Activated naive CD4-positive, alpha-beta T cell treated with anti-CD3 and anti-CD28 coated beads, Interleukin-2, amount 50 U/mL, for 72 hours (primary cell): ENCODE measurements at regions not wholly inside any gene's neighbourhood (a gene's known extent, or its start where the extent isn't known, plus 50 kb on each side); places are given as distances from the start of the nearest gene placed in this dataset.
A peak's percentile ranks its signal among the peaks of the same experiment; 100 is the strongest.

Source experiments
- ATAC-seq, 2 donors: fragments of 150-1000 bp; cut with Tn5 transposase; 2 replicates each; pipeline ENCODE4 v1.10.0; 2021; ENCODE audit warnings: mild to moderate bottlenecking in 2 of 2, moderate library complexity in 2 of 2
- DNase-seq, 2 donors: peaks; one replicate each; pipeline ENCODE4 v3.0.0; 2021 to 2022; ENCODE audit warnings: low spot score in 2 of 2
- H3K27ac Mint-ChIP-seq, 2 donors: one replicate each; pipeline ENCODE4 v1.8.0; 2022; ENCODE audit warnings: mild to moderate bottlenecking in 2 of 2, mixed read lengths in 2 of 2
- H3K36me3 Mint-ChIP-seq, 2 donors: one replicate each; pipeline ENCODE4 v1.8.0; 2022; ENCODE audit warnings: mixed read lengths in 2 of 2
- H3K9me3 Mint-ChIP-seq, 2 donors: one replicate each; pipeline ENCODE4 v1.8.0; 2022; ENCODE audit warnings: mixed read lengths in 2 of 2

- ATAC-seq, result no peak
- Mint-ChIP-seq H3K27ac (no peak overlapping the region), H3K36me3 (no peaks in the 10 kb centered on the region), H3K9me3 (peaks cover 7 to 8% of the 10 kb centered on the region in 2 donors)
- no peak for DNase-seq
Measured at GRCh38 chr6:22435151-22435550, 134.2 kb upstream of the HDGFL1 start.

- Mint-ChIP-seq H3K9me3 (peaks cover 7 to 8% of the 10 kb centered on the region in 2 donors), H3K27ac (no peak overlapping the region), H3K36me3 (no peaks in the 10 kb centered on the region)
- DNase-seq (no peak), ATAC-seq (no peak)
Measured at GRCh38 chr6:22436134-22436533, 133.2 kb upstream of the HDGFL1 start.

DNA sequence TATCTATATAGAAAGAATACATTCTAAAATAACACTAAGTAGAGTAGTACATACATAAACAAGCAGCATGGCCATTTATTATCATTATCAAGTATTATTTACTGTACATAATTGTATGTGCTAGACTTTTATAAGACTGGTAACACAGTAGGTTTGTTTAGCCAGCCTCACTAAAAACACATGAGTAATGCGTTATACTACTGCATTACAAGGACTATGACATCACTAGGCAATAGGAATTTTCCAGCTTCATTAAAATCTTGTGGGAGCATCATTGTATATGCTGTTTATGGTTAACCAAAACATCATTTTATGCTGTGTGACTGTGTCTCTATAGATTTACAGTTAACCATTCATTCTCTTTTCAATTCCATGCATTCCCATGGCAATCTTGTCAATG, 131.7 kb upstream of the HDGFL1 start:
- Mint-ChIP-seq H3K36me3 (no peaks in the 10 kb centered on the region), H3K27ac (no peak overlapping the region), H3K9me3 (peaks cover 7 to 8% of the 10 kb centered on the region in 2 donors)
- DNase-seq (no peak), ATAC-seq (no peak)

GRCh38 chr6:22442826-22443225, 126.5 kb upstream of the HDGFL1 start:
- DNase-seq, result no peak
- no peak for ATAC-seq
- Mint-ChIP-seq H3K36me3 (no peaks in the 10 kb centered on the region), H3K9me3 (peaks cover 4 to 6% of the 10 kb centered on the region in 2 donors), H3K27ac (no peak overlapping the region)

DNA sequence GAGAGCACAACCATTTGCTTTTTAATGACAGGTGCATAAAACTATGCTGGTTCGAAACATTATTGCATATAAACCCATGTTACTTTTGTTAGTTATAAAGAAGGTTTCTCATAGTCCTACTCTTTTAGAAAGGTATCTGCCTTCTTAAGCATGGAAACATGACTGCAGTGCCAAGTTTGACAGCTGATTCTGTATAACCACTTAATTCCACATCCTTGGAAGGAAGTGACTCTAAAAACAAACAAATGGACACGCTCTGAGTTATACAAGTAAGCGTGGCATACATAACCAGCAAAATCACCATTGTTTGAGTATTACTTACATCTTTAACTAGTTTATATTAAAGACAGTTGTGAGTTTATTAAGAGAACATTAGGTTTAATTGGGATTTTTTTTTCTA, 125.0 kb upstream of the HDGFL1 start:
- ATAC-seq (no peak), DNase-seq (no peak)
- H3K27ac Mint-ChIP-seq, result no peak overlapping the region
- H3K36me3 Mint-ChIP-seq, result no peaks in the 10 kb centered on the region
- peaks cover 0 to 3% of the 10 kb centered on the region in 2 donors for H3K9me3 Mint-ChIP-seq

DNA sequence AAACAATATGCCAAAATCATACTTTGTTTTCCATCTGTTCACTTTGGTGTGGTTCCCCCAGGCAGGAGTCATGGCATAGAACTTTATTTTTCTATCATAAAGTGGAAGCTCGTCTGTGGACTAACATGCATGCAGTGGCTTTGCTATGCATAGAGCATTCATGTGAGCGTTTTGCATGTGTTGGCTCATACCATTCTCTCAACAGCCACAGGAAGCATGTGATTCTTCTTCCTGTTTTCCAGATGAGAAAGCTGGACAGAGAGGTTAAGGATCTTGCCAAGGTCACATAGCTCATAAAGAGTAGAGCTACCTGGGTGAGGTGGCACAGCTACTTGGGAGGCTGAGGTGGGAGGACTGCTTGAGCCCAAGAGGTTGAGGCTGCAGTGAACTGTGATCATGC, 123.4 kb upstream of the HDGFL1 start:
- no peak overlapping the region for H3K27ac Mint-ChIP-seq
- H3K36me3 Mint-ChIP-seq, result no peaks in the 10 kb centered on the region

DNA sequence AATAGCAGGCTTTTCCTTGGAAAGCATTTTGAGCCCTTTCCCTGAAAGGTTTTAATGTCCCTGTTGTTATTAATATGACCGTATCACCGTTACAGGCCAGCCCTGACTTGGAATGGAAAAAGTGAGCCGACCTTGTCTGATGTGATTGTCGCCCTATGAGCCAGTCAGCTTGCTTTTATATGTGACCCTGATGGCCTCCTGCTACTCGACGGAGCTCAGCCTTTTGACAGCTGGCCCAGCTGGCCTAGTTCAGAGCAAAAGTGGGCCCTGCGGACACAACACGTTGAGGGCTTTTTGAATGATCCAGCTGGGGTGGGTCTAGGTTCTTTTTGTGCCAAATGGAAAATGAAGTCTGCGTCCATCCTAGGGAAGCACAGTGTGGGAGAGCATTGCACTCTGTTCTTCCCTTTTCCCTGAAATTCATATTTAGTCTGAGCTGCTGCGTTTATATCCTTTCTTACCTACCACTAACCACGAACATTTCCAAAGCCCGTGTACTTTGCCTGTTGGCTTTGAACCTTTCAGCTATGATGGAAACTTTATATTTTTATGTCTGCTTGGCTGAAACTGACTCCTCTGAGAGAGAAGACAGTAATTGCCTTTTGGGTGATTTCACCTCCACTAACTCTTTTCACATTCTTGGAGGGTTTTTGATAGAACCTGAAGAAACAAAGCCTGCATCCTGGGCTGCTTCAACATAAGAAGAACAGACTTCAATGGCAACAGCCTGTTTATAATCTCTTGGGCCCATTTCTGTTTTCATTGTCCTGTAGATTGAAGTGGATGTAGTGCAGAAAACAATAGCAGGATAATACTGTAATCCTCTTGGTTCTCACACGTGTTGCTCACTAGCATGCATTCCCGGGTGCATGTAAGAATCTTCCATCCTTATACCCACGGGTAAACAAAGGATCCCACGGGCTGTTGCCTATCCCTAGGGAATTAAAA, 121.8 kb upstream of the HDGFL1 start:
- Mint-ChIP-seq H3K9me3 (no peaks in the 10 kb centered on the region), H3K27ac (peak overlapping the region in 1 of 2 donors; percentile 22), H3K36me3 (no peaks in the 10 kb centered on the region)
- DNase-seq, result no peak
- no peak for ATAC-seq

More for the DNA sequence above, 123.4 kb upstream of the HDGFL1 start:
- no peak for ATAC-seq
- no peaks in the 10 kb centered on the region for H3K9me3 Mint-ChIP-seq
- no peak for DNase-seq

- no peak for DNase-seq
- no peaks in the 10 kb centered on the region for H3K9me3 Mint-ChIP-seq
- H3K27ac Mint-ChIP-seq, result no peak overlapping the region
- no peak for ATAC-seq
- no peaks in the 10 kb centered on the region for H3K36me3 Mint-ChIP-seq
Measured at GRCh38 chr6:22448291-22448711, 121.1 kb upstream of the HDGFL1 start.

DNA sequence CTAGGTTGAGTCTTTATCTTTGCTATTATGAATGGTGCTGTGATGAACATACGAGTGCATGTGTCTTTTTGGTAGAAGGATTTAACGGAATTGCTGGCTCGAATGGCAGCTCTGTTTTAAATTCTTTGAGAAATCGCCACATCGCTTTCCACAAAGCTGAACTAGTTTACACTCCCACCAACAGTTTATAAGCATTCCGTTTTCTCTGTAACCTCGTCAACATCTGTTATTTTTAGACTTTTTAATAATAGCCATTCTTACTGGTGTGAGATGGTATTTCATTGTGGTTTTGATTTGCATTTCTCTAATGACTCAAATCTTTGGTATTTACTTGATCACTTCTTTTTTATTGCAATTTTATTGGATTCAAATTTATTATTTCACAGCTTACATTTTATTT, 117.4 kb upstream of the HDGFL1 start:
- no peak for ATAC-seq
- no peak overlapping the region for H3K27ac Mint-ChIP-seq

DNA sequence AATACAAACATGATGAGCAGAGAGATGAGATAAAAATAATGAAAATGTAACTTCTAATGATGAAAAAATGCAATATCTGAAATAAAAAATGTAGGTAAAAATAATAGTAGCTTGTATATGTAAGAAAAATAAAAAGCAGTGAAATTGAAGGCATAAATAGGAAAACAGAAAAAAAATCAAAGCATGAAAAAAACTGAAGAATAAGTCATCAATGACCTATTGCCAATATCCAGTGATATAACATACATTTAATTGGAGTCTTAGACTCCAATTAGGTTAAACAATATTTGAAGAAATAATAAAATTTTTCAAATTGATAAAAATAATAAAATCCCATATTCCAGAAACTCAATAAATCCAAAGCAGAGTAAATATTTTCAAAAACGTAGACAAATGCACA, 114.0 kb upstream of the HDGFL1 start:
- Mint-ChIP-seq H3K9me3 (no peaks in the 10 kb centered on the region), H3K27ac (no peak overlapping the region), H3K36me3 (no peaks in the 10 kb centered on the region)
- no peak for DNase-seq
- no peak for ATAC-seq

More for the DNA sequence above, 117.4 kb upstream of the HDGFL1 start:
- Mint-ChIP-seq H3K9me3 (no peaks in the 10 kb centered on the region), H3K36me3 (no peaks in the 10 kb centered on the region)
- DNase-seq, result no peak

GRCh38 chr6:22457996-22458395, 111.4 kb upstream of the HDGFL1 start:
- H3K27ac Mint-ChIP-seq, result no peak overlapping the region
- no peak for ATAC-seq

DNA sequence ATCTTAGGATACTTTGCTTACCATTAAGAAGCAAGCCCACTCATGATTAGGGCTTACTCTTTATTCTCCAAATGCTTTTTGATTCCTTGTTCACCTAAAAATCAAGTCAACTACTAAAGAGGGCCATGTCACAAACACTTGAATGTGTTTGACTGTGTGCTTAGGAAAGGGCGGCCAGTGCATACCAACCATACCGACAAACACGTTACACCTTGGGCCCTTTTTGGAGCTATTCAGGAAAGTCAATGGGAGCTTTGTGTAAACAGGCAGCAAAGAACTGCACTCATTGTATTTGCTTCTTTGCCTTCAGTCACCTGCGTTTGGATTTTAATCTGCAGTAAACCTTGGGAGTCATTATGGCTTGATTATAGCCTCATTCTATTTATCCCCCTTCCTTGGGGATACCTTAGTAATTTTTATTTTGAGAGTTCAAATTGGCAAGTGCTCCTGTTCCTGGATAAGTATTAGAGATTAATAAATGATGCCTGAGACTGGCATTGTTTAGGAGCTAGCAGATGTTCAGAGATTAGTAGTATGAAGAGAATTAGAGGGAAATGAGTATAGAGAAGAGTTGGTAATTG, 102.6 kb upstream of the HDGFL1 start:
- no peak for ATAC-seq
- Mint-ChIP-seq H3K9me3 (peaks cover 5 to 7% of the 10 kb centered on the region in 2 donors), H3K36me3 (no peaks in the 10 kb centered on the region), H3K27ac (no peak overlapping the region)
- no peak for DNase-seq

More at GRCh38 chr6:22457996-22458395, 111.4 kb upstream of the HDGFL1 start:
- DNase-seq, result no peak
- Mint-ChIP-seq H3K9me3 (no peaks in the 10 kb centered on the region), H3K36me3 (no peaks in the 10 kb centered on the region)

GRCh38 chr6:22467645-22468044, 101.7 kb upstream of the HDGFL1 start:
- Mint-ChIP-seq H3K27ac (no peak overlapping the region), H3K36me3 (no peaks in the 10 kb centered on the region), H3K9me3 (peaks cover 12 to 15% of the 10 kb centered on the region in 2 donors)
- ATAC-seq (no peak), DNase-seq (no peak)

GRCh38 chr6:22468256-22468965, 101.0 kb upstream of the HDGFL1 start:
- ATAC-seq (no peak), DNase-seq (no peak)
- H3K36me3 Mint-ChIP-seq, result no peaks in the 10 kb centered on the region
- H3K9me3 Mint-ChIP-seq, result peaks cover 12 to 15% of the 10 kb centered on the region in 2 donors
- H3K27ac Mint-ChIP-seq, result no peak overlapping the region

- Mint-ChIP-seq H3K36me3 (no peaks in the 10 kb centered on the region), H3K9me3 (peaks cover 8 to 17% of the 10 kb centered on the region in 2 donors), H3K27ac (no peak overlapping the region)
- DNase-seq (no peak), ATAC-seq (no peak)
Measured at GRCh38 chr6:22470454-22471131, 98.8 kb upstream of the HDGFL1 start.

- no peak overlapping the region for H3K27ac Mint-ChIP-seq
- H3K9me3 Mint-ChIP-seq, result peaks cover 8 to 17% of the 10 kb centered on the region in 2 donors
- no peaks in the 10 kb centered on the region for H3K36me3 Mint-ChIP-seq
- ATAC-seq (no peak), DNase-seq (no peak)
Measured at GRCh38 chr6:22471132-22471690, 98.2 kb upstream of the HDGFL1 start.
